Fibroblast of skin of scalp (primary cell): ENCODE measurements at regions not wholly inside any gene's neighbourhood (a gene's known extent, or its start where the extent isn't known, plus 50 kb on each side); places are given as distances from the start of the nearest gene placed in this dataset.
A peak's percentile ranks its signal among the peaks of the same experiment; 100 is the strongest.

Experiments used
- DNase-seq: peaks from one replicate; pipeline ENCODE4 v3.0.0-alpha.2; 2013

- DNase-seq: peak; percentile 51
Observed at GRCh38 chr18:55089610-55090009, 130.3 kb upstream of the CCDC68 start.

GRCh38 chr18:55088561-55088960 lies 129.3 kb upstream of the CCDC68 start:
- no peak for DNase-seq

GRCh38 chr18:55088000-55088401 lies 128.7 kb upstream of the CCDC68 start:
- DNase-seq: no peak

GRCh38 chr18:55086906-55087305 lies 127.6 kb upstream of the CCDC68 start:
- no peak for DNase-seq

- DNase-seq: no peak
Observed at GRCh38 chr18:55085557-55086285, 126.5 kb upstream of the CCDC68 start.

- no peak for DNase-seq
Observed at GRCh38 chr18:55084550-55084949, 125.3 kb upstream of the CCDC68 start.

GRCh38 chr18:55083461-55083860 lies 124.2 kb upstream of the CCDC68 start:
- DNase-seq: peak; percentile 81

- DNase-seq: no peak
Observed at GRCh38 chr18:55079481-55080355, 120.5 kb upstream of the CCDC68 start.

- DNase-seq: no peak
Observed at GRCh38 chr18:55079067-55079466, 119.8 kb upstream of the CCDC68 start.

- peak; percentile 20 for DNase-seq
Observed at GRCh38 chr18:55078303-55078932, 119.2 kb upstream of the CCDC68 start.

- DNase-seq: peak; percentile 21
Observed at GRCh38 chr18:55076643-55077218, 117.5 kb upstream of the CCDC68 start.

GRCh38 chr18:55073834-55074233 lies 114.6 kb upstream of the CCDC68 start:
- no peak for DNase-seq

- DNase-seq: no peak
Observed at GRCh38 chr18:55073116-55073515, 113.9 kb upstream of the CCDC68 start.

GRCh38 chr18:55072698-55073097 lies 113.4 kb upstream of the CCDC68 start:
- DNase-seq: no peak

- DNase-seq: no peak
Observed at GRCh38 chr18:55072181-55072580, 112.9 kb upstream of the CCDC68 start.

GRCh38 chr18:55069497-55069896 lies 110.2 kb upstream of the CCDC68 start:
- no peak for DNase-seq

- DNase-seq: no peak
Observed at GRCh38 chr18:55064760-55065159, 105.5 kb upstream of the CCDC68 start.

- DNase-seq: no peak
Observed at GRCh38 chr18:55064073-55064472, 104.8 kb upstream of the CCDC68 start.

GRCh38 chr18:55054021-55054990 lies 95.0 kb upstream of the CCDC68 start:
- peak; percentile 47 for DNase-seq

- peak; percentile 60 for DNase-seq
Observed at GRCh38 chr18:55048892-55049291, 89.6 kb upstream of the CCDC68 start.

GRCh38 chr18:55047546-55047945 lies 88.3 kb upstream of the CCDC68 start:
- DNase-seq: peak; percentile 49

- DNase-seq: no peak
Observed at GRCh38 chr18:55041366-55041765, 82.1 kb upstream of the CCDC68 start.
